GM10266 (cell line): ENCODE measurements at regions not wholly inside any gene's neighbourhood (a gene's known extent, or its start where the extent isn't known, plus 50 kb on each side); places are given as distances from the start of the nearest gene placed in this dataset.
"Not testable (repeated sequence)": the region's sequence is repeated elsewhere in the genome, so short reads cannot be mapped to it uniquely, and the experiment has no call there.

Experiments used
- DNase-seq: peaks from one replicate; pipeline ENCODE4 v3.0.0; 2012; ENCODE audit errors: extremely low spot score
- TF ChIP-seq, protein P1 (sequence below): IDR thresholded peaks from 2 replicates; pipeline ENCODE4 v1.5.1; 2012; ENCODE audit warnings: mild to moderate bottlenecking, low read depth; ENCODE audit not compliant: control insufficient read depth, insufficient read depth; ENCODE audit errors: missing control alignments

DNA sequence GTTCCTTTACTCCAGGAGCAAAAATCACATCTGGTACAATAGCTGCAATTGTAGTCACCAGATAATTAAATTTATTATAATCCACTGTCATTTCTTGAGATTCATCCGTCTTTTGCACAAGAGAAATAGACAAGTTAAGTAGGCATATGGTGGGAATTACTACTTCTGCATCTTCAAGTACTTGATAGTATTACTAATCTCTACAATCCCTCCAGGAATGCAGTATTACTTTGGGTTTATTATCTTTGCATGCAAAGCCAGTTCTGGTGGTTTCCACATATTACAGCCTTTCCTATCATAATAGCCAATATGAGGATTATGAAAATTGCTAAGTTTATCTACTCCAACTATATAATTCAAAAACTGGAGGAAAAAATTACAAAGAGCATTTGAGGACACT lies 254.1 kb downstream of the IKZF2 start:
- TF ChIP-seq, protein P1, sequence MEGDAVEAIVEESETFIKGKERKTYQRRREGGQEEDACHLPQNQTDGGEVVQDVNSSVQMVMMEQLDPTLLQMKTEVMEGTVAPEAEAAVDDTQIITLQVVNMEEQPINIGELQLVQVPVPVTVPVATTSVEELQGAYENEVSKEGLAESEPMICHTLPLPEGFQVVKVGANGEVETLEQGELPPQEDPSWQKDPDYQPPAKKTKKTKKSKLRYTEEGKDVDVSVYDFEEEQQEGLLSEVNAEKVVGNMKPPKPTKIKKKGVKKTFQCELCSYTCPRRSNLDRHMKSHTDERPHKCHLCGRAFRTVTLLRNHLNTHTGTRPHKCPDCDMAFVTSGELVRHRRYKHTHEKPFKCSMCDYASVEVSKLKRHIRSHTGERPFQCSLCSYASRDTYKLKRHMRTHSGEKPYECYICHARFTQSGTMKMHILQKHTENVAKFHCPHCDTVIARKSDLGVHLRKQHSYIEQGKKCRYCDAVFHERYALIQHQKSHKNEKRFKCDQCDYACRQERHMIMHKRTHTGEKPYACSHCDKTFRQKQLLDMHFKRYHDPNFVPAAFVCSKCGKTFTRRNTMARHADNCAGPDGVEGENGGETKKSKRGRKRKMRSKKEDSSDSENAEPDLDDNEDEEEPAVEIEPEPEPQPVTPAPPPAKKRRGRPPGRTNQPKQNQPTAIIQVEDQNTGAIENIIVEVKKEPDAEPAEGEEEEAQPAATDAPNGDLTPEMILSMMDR, result no peak

DNA sequence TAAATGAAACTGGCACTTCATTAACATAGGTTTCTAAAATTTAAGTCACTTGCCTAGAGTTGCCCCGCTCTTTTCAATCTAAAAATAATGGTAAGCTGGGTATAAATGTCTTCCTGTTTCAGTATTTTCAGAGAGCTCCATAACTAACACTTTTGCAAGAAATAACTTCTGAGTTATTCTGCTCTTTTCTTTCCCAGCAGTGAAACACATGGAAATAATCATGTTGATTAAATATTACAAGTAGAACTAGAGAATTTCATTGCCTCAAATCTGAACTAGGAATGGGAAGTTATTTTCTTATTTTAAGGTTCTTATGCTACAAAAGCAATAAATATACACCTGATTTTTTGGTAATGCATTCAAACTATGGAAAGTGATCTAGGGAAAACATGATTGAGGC lies 257.4 kb downstream of the IKZF2 start:
- DNase-seq, result no peak
- TF ChIP-seq, protein P1, result no peak

More for the DNA sequence above, 254.1 kb downstream of the IKZF2 start:
- DNase-seq, result no peak

DNA sequence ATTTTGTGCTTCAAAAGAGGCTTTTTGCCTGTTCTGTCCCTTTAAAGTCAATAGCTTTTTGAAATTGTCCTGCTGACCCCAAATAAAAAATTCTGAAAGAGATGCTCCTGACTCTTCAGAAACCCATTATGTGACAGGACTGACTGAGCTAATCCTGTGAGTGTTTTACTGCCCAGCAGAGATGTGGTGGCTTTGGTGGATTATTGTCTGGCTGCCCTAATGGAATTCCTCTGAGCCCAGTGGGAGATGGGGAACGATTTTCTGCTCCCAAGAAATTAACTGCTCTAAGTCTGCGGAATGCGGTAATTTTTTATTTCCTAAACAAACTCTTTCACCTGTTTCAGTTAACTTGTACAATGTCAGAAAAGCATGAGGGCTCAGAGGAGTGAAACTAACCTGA lies 258.2 kb downstream of the IKZF2 start:
- DNase-seq, result no peak
- TF ChIP-seq, protein P1, result no peak

DNA sequence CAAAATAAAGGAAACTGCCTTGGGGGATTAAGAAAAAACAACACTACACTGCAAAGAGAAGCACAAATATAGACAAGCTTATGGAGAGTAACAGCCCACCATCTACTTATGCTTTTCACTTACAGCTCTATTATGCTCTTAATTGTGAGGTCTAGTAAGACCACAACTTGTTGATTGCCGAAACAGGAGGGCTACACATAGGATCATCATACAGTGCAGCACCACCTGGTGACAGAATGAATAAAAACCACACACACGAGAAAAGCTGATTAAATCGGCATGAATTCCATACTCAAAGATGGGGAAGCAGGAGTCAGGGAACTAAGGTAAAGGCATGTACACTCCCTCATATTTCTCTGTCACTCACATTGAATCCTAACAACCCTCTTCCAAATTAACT lies 259.2 kb downstream of the IKZF2 start:
- TF ChIP-seq, protein P1, result peak; percentile 26
- DNase-seq, result no peak

DNA sequence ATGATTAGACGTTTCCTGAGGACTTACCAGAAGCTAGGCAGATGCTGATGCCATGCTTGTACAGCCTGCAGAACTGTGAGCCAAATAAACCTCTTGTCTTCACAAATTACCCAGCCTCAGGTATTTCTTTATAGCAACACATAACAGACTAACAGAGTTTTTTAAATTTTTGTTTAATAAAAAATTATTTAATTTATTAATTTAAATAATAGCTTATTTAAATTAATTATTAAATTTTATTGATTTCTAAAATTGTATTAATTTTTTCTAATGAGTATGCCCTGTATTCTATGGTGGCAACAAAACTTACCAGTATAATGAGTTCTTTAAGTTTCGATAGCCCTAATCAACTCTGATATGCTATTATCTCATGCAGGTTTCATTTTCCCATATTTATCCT lies 259.8 kb downstream of the IKZF2 start:
- TF ChIP-seq, protein P1, result no peak
- no peak for DNase-seq

DNA sequence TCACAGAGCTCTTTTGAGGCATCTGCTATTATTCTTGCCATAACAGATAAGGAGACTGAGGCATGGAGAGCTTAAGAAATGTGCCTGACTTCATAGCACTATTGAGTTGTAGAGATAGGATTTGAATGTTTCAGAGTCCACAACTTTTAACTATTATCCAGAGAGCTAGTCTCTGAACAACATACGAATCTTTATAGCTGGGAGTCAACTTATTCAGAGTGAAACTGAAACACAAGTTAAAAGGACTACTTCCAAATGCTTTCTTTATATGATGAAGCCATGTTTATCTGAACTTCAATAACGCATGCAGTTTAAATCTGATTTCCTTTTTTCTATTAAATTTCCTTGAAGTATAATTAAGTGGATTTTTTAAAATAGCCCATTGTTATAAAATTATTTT lies 268.8 kb downstream of the IKZF2 start:
- TF ChIP-seq, protein P1, result no peak
- no peak for DNase-seq

DNA sequence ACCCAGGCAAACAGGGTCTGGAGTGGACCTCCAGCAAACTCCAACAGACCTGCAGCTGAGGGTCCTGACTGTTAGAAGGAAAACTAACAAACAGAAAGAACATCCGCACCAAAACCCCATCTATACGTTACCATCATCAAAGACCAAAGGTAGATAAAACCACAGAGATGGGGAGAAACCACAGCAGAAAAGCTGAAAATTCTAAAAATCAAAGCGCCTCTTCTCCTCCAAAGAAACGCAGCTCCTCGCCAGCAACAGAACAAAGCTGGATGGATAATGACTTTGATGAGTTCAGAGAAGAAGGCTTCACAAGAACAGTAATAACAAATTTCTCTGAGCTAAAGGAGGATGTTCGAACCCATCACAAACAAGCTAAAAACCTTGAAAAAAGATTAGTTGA lies 274.9 kb downstream of the IKZF2 start:
- DNase-seq, result not testable (repeated sequence)

DNA sequence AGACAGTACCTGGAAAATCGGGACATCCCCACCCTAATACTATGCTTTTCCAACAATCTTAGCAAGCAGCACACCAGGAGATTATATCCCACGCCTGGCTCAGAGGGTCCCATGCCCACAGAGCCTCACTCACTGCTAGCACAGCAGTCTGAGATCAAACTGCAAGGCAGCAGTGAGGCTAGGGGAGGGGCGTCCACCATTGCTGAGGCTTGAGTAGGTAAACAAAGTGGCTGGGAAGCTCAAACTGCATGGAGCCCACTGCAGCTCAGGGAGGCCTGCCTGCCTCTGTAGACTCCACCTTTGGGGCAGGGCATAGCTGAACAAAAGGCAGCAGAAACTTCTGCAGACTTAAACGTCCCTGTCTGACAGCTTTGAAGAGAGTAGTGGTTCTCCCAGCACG lies 275.5 kb downstream of the IKZF2 start:
- not testable (repeated sequence) for DNase-seq
